ENCODE measurements at regions not wholly inside any gene's neighbourhood (a gene's known extent, or its start where the extent isn't known, plus 50 kb on each side); places are given as distances from the start of the nearest gene placed in this dataset.
"Not testable (repeated sequence)": the region's sequence is repeated elsewhere in the genome, so short reads cannot be mapped to it uniquely, and the experiment has no call there.

DNA sequence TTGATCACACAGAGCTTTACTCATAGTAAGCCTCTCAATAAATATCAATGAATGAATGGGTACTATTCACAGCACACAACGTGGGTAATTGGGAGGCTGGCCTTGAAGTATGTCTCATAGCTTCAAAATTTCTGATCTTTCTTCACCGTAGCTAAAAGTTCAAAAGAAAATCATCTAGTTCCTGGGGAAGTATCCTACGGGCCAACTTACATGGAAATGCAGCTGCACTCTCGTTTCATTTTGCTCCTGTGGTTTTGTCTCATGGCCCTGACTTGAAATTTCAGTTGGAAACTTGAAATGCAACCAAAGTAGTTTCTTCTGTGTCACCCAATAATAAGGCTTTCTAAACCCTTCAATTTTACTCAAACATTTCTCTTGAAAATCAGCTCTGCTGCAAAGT lies 76.1 kb upstream of the CNIH3 start:
- no peak for DNase-seq

- no peak for DNase-seq
Observed at GRCh38 chr1:224540535-224540934, 75.6 kb upstream of the CNIH3 start.

DNA sequence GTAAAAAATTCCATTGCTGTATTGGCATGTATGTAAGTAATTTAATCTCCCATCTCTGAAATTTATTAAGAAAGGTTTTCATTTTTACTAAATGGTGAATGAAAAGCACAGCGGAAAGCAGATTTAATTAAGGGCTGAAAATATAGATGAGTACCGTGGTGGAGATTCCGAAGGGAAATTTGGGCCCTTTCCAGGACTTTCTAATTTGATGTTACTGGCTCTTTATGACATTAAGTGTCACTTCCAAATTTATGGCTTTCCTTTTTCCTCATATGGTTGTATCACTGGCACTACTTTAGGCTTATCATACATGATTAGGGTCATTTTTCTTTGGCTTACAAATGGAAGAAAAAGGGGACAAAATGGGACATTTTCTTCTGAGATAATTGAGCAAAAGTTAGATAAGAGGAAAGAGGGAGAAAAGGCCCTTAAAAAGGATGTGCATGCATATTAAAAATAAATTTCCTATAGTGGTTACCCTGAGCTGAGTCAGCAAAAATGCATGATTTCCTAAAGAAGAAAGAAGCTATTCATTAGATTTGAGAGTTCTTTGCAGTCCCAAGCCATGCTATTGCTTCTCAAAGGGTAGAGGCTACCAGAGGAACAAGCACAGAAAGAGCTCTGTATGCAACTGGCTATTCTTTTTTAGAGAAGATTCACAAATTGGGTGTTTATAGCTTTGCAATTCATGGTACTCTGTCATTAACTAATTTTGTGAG lies 74.9 kb upstream of the CNIH3 start:
- no peak for DNase-seq

- no peak for DNase-seq
Observed at GRCh38 chr1:224541901-224542630, 74.1 kb upstream of the CNIH3 start.

- peak; percentile 42 for DNase-seq
Observed at GRCh38 chr1:224542783-224543440, 73.2 kb upstream of the CNIH3 start.

DNA sequence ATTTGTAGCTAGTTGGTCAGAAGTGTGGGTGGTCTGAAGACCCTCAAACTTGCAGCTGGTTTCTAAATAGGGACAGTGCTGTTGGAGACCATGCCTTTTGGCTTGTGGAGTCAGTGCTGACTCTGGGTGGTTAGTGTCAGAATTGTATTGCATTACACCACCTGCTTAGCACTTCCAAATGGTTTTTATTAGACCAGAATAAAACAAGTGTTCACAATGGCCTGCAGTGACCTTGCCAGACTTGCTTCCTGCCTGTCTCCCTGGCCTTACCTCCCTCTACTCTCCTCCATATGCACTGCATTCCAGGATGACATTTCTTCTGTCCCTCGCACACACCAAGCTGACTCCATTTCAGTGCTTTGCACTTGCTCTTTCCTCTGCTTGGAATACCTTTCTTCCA lies 72.7 kb upstream of the CNIH3 start:
- DNase-seq: no peak

DNA sequence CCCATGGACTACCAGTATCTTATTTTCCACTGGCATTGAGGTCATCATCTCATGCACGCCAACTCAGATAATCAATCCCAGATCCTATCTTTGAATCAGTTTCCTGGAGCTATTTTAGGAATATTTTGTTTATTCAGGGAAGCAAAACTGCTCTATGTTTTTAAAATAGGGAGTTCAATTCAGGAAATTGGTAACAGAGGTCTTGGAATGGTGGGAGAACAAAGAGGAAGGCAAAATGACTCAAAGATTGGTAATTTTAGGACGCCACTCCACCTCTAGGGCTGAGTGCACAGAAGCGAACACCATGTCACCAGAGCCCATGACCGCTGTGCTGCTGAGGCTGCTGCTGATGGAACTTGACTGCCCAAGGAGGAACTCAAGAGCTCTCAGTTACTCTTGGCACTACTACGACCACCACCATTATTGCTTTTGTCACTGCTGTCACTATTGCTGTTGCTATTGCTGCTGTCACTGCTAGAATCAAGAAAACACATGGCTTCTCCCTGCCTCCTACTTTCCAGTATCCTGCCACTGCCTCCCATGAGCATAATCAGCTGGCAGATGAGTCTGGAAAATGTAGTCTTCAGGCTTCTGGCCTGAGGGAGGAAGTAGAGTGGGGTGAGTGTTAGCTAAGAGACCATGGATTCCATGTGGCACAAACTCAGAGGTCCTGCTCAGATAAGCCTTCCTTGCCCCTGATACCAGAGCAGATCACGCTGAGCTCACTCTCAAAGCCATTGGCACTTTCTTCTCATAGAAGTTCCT lies 71.6 kb upstream of the CNIH3 start:
- DNase-seq: no peak

DNA sequence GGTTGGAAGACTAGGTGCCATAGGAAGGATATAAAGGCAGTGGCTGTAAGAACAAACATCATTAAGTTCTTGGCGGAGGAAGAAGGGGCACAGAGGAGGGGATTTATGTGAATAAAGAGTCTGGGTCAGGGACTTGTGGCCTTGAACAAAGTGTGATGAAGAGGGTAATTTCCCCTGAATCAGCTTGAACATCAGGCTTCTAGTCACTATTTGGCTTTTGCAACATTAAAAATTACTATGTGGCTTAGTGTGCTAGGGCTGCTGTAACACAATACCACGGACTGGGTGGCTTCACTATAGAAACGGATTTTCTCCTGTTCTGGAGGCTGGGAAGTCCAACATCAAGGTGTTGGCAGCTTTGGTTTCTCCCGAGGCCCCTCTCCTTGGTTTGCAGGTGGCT lies 70.5 kb upstream of the CNIH3 start:
- DNase-seq: no peak

GRCh38 chr1:224548676-224549075 lies 67.4 kb upstream of the CNIH3 start:
- no peak for DNase-seq

DNA sequence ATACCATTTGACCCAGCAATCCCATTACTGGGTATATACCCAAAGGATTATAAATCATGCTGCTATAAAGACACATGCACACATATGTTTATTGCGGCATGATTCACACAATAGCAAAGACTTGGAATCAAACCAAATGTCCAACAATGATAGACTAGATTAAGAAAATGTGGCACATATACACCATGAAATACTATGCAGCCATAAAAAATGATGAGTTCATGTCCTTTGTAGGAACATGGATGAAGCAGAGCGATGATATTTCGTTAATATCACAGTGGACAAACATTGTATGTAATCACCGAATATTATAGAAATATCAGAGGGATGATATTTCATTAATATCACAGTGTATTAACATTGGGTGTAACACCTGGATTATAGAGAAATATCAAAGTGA lies 64.9 kb upstream of the CNIH3 start:
- not testable (repeated sequence) for DNase-seq

- DNase-seq: no peak
Observed at GRCh38 chr1:224554056-224554455, 62.1 kb upstream of the CNIH3 start.

GRCh38 chr1:224554620-224555259 lies 61.4 kb upstream of the CNIH3 start:
- DNase-seq: no peak

GRCh38 chr1:224558904-224559303 lies 57.2 kb upstream of the CNIH3 start:
- no peak for DNase-seq

GRCh38 chr1:224559981-224560728 lies 56.0 kb upstream of the CNIH3 start:
- no peak for DNase-seq

- not testable (repeated sequence) for DNase-seq
Observed at GRCh38 chr1:224562881-224563280, 53.2 kb upstream of the CNIH3 start.

DNA sequence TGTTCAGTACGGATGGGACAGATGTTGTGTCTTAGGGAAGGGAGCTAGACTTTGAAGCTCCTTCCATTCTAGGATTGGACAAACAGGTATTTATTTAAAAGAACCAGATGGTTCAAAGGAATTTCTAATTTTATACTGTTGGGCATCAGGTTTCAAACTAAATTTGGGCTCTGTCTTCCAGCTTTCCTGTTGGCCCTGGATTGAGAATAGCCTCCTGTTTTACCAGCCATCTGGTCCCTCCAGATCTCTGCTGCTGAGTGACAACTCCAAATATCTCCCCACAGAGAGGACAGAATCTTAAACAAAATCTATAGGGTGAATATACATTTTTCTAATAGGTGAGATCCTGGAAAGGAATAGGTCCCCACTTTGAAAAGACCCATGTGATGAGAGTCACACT lies 52.5 kb upstream of the CNIH3 start:
- DNase-seq: no peak

- DNase-seq: no peak
Observed at GRCh38 chr1:224564454-224565084, 51.5 kb upstream of the CNIH3 start.

- DNase-seq: no peak
Observed at GRCh38 chr1:224565186-224565585, 50.9 kb upstream of the CNIH3 start.

DNA sequence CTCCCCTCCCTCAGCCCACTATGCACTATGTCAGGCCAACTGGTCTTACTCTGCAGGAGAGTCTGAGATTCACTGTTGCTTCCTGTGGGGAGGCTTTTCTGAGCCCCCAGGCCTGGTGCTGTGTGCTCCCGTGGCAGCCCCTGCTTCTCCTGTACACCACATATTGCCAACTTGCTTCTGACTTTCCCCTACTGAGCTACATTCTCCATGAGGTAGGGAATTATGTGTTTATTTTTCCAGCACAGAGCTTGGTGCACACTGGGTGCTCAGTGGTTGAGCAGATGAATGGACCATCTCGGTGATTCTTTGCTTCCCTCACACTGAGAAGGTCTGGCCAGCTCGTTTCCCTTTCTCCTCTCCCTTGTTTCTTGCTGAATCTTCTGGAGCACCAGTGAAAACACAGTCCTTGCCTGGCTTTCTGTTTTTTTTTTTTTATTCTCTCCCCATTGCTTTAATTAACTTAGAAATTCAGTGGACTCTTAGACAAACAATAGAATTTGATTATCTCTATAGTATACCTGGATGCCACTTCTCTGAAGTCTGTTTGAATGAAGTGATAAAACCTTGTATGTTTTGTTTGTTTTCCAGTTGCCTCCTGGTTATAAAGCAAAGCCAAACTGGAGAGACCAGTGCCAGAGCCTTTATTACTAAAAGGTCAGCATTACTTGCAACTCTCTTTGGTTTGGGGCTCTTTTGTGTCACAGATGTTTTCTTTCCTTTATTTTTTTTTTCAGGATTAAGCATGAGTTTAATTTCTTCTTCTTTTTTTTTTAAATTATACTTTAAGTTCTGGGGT lies 50.3 kb upstream of the CNIH3 start:
- no peak for DNase-seq

Data from stimulated activated CD4-positive, alpha-beta T cell treated with anti-CD3 and anti-CD28 coated beads, Interleukin-15, amount 100 ng/mL, for 24 hours (primary cell).